ENCODE measurements at regions not wholly inside any gene's neighbourhood (a gene's known extent, or its start where the extent isn't known, plus 50 kb on each side); places are given as distances from the start of the nearest gene placed in this dataset.

DNA sequence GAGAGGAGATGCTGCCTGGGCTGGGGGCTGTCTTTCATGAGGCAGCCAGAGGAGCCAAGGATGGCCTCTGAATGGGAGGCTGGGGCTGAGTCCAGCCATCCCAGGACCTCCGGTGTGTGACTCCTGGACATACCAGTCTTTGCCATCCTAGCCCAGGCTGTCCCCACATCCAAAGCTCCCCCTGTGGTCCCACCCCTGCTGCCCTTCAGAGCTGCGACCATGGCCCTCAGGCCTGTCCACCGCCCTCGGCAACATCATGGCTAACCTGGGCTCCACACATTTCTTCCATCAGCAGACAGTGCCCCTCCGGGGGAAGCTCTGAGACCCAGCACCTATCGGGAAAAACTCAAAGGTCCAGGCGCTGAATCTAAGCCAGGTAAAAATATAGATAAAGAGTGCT, 324.4 kb downstream of the MN1 start:
- TF ChIP-seq CTCF (IDR thresholded peaks at IDR 0.05; ENCODE audit: unreplicated experiment), result no peak
- Mint-ChIP-seq H3K4me1 (ENCODE audit: low read depth) (peaks cover 36% of the 10 kb centered on the region), H3K4me3 (ENCODE audit: low read depth) (no peak overlapping the region), H3K9me3 (ENCODE audit: low read depth) (no peaks in the 10 kb centered on the region), H3K27me3 (peaks cover 14% of the 10 kb centered on the region), H3K36me3 (ENCODE audit: insufficient read depth) (no peaks in the 10 kb centered on the region), H3K27ac (peak overlapping the region; percentile 56)
- DNase-seq (ENCODE audit: low spot score, unreplicated experiment), result no peak

- H3K4me1 Mint-ChIP-seq (ENCODE audit: low read depth), result peaks cover 42% of the 10 kb centered on the region
- peak; percentile 37 for DNase-seq (ENCODE audit: low spot score, unreplicated experiment)
- no peak for TF ChIP-seq CTCF (IDR thresholded peaks at IDR 0.05; ENCODE audit: unreplicated experiment)
- H3K27me3 Mint-ChIP-seq, result peaks cover 5% of the 10 kb centered on the region
- no peaks in the 10 kb centered on the region for H3K9me3 Mint-ChIP-seq (ENCODE audit: low read depth)
- no peak overlapping the region for H3K4me3 Mint-ChIP-seq (ENCODE audit: low read depth)
- no peaks in the 10 kb centered on the region for H3K36me3 Mint-ChIP-seq (ENCODE audit: insufficient read depth)
- peak overlapping the region; percentile 92 for H3K27ac Mint-ChIP-seq
Observed at GRCh38 chr22:27480487-27480886, 321.1 kb downstream of the MN1 start.

DNA sequence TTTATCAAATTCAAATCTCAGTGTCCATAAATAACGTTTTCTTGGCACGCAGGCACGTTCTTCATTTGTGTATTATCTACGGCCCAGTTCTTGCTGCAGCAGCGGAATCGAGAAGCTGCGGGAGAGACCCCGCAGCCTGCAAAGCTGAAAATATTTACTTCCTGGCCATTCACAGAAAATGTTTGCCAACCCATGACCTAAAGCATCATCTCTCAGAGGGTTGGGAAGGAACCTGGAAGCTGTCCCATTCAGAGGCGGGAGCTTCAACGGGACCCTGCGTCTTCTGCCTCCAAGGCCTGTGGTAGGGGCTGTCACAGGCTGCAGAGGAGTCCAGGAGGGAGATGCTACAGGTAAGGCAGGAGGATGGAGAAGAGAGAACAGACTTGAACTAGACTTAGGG, 319.2 kb downstream of the MN1 start:
- Mint-ChIP-seq H3K4me1 (ENCODE audit: low read depth) (peaks cover 35% of the 10 kb centered on the region), H3K4me3 (ENCODE audit: low read depth) (no peak overlapping the region), H3K27me3 (no peaks in the 10 kb centered on the region), H3K27ac (no peak overlapping the region), H3K36me3 (ENCODE audit: insufficient read depth) (no peaks in the 10 kb centered on the region), H3K9me3 (ENCODE audit: low read depth) (no peaks in the 10 kb centered on the region)
- TF ChIP-seq CTCF (IDR thresholded peaks at IDR 0.05; ENCODE audit: unreplicated experiment), result no peak
- DNase-seq (ENCODE audit: low spot score, unreplicated experiment), result no peak

DNA sequence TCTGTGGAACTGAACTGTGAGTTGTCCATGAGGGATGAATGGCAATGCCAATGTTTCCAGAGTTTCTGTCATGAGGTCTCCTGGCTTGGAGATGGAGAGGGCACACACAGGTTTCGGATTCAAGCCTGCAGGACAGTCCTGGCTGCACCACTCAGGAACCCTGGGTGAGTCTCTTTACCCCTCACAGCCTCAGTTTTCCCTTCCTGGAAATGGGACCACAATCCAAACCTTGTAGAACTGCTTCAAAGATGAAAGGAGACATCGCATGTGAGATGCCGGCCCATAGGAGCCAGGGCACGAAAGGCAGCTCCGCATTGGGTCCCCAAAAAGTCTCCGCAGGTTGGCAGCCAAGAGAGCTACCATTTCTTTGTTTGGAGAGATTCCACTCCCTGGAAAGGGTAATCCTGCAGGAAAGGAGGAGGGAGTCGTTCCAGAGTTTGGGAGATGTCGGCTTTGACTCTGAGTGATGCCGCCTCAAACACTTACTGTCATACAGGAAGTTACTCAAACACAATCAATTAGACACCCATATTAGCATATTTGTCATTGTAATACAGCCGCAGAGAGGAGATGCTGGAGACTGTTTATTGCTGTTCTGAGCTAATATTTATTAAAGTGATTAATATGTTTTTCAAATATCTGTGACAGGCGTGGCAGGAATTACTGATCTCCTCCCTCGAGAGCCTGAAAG, 318.3 kb downstream of the MN1 start:
- TF ChIP-seq CTCF (IDR thresholded peaks at IDR 0.05; ENCODE audit: unreplicated experiment), result no peak
- Mint-ChIP-seq H3K9me3 (ENCODE audit: low read depth) (no peaks in the 10 kb centered on the region), H3K27me3 (no peaks in the 10 kb centered on the region), H3K36me3 (ENCODE audit: insufficient read depth) (no peaks in the 10 kb centered on the region), H3K27ac (no peak overlapping the region), H3K4me1 (ENCODE audit: low read depth) (peaks cover 38% of the 10 kb centered on the region), H3K4me3 (ENCODE audit: low read depth) (no peak overlapping the region)
- no peak for DNase-seq (ENCODE audit: low spot score, unreplicated experiment)

GRCh38 chr22:27485842-27486241, 315.7 kb downstream of the MN1 start:
- H3K9me3 Mint-ChIP-seq (ENCODE audit: low read depth), result no peaks in the 10 kb centered on the region
- no peak for TF ChIP-seq CTCF (IDR thresholded peaks at IDR 0.05; ENCODE audit: unreplicated experiment)
- H3K4me3 Mint-ChIP-seq (ENCODE audit: low read depth), result no peak overlapping the region
- no peaks in the 10 kb centered on the region for H3K36me3 Mint-ChIP-seq (ENCODE audit: insufficient read depth)
- peaks cover 35% of the 10 kb centered on the region for H3K4me1 Mint-ChIP-seq (ENCODE audit: low read depth)
- no peak overlapping the region for H3K27ac Mint-ChIP-seq
- DNase-seq (ENCODE audit: low spot score, unreplicated experiment), result no peak
- H3K27me3 Mint-ChIP-seq, result no peaks in the 10 kb centered on the region

Data from progenitor cell of endocrine pancreas (in vitro differentiated cells).